NCI-H2029 treated with DMSO at 0.1 percent for 48 hours (cell line): ENCODE measurements at regions not wholly inside any gene's neighbourhood (a gene's known extent, or its start where the extent isn't known, plus 50 kb on each side); places are given as distances from the start of the nearest gene placed in this dataset.

ENCODE experiments used
- DNase-seq: peaks from one replicate; lab custom pipeline; 2025; lab: John Stamatoyannopoulos, UW

DNA sequence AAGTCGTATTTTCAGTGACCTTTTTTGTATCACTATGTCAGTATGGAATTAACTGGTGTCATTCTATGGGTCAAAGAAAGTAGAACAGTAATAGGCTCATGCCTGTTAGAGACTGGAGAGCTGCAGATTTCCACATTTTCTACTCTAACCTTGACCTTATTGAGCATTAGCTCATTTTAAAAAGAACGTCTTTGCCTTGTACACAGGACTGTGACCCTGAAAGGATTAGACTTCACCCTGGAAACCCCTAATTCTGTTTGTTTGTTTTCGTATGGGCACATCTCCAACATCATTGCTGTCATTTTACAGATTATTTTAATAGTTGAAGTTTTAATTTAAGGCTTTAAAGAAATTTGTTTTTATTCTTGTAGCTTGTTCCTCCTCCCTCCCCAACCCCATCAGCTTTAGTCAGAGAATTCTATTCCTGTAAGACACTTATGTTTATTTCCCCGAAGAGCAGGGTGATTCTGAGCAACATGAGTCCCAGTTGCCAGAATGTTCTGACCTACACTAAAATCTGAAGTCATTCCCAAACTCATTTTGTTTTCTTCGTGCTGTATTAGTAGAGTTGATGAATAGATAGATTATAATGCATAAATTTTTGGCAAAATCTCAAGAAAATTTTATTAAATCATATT lies 451.3 kb downstream of the FOXG1 start:
- DNase-seq = no peak

DNA sequence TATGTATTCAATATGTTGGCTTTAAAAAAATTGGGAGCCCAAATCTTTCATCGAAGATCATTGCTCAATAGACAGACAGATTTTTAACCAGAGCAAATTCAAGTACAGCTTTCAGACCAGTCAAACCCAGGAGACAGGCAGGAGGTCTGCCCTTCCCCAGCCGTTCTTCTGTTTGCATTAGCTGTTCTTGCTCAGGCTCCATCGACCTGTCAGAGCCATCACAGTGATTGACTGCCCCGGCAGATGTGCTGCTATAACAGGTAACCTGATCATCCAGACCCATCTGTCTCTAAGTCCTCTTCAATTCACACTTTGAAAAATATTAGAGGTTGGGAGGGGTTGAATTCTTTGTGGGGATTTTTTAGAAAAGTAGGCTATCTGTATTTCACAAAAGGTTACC lies 453.5 kb downstream of the FOXG1 start:
- DNase-seq = no peak

GRCh38 chr14:29220566-29220965 lies 454.0 kb downstream of the FOXG1 start:
- no peak for DNase-seq

DNA sequence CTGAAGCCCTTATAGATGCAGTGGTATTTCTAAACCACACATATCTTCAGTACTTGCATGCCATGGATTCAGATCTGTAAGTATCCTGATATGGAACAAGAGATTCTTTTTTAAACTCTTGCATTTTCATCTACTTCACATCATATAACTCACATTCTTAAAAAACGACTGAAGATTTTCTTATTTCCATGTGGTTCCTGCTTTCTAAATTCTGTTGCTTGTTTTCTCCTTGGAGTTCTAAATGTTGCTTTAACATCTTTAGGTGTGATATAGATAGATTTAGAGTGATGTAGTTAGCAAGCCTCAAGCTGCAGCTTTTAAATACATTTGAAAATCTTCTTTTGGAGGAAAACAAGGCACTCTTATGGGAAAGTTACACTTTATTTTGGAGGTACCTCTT lies 455.4 kb downstream of the FOXG1 start:
- no peak for DNase-seq

GRCh38 chr14:29222671-29223268 lies 456.2 kb downstream of the FOXG1 start:
- no peak for DNase-seq

DNA sequence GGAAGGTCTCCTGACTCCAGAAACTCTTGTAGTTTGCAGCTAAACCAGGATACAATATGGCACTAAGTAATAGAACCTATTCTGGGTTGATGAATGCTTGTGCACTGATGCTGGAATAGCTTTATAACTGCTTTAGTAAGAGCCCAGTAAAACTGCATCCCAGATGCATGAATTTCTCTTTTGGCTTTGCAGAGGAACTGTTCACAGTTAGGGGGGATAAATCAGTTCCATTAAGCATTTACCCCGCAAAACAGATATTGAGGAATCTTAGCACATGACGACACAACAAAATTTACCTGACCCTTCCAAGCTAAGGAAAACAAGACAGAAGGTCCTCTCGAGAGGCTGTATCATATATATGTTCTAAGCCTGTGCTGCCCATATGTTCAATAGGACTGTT lies 457.4 kb downstream of the FOXG1 start:
- no peak for DNase-seq

DNA sequence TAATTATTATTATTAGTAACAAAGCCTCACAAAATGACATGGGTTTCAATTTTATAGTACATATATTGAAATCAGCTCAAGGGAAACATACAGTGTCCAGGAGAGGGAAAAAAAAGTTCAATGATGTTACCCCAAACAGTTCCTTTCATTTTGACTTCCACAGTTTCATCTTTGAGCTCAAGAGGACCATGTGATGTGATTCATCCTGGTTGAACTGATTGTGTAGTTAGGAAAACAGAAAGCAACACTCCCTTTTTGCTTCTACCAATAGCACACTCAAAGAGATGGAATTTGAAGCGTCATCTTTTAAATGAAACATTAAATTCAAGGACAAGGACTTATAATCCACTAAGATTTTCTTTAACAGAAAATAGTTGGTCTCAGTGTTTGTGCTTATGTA lies 461.0 kb downstream of the FOXG1 start:
- no peak for DNase-seq

- no peak for DNase-seq
These were observed 465.6 kb downstream of the FOXG1 start for GRCh38 chr14:29232153-29232552.

DNA sequence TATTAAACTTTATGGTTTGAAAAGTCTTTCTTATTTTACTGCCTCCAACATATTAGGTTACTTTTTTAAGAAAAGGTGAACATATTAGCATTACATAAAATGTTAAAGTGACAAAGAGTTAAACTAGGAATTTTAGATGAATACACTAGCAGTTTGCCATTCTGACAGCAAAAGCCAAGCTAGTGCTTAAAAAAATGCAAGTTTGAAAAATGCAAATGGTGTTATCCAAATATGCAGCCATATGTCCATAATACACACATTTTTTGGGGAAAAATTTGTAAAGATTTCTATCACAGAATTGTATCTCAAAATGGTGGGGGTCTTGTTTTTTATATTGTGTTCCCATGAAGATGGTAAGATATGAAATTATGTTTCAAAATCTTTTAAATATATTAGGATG lies 466.1 kb downstream of the FOXG1 start:
- DNase-seq = no peak

GRCh38 chr14:29233188-29233587 lies 466.6 kb downstream of the FOXG1 start:
- DNase-seq = no peak

DNA sequence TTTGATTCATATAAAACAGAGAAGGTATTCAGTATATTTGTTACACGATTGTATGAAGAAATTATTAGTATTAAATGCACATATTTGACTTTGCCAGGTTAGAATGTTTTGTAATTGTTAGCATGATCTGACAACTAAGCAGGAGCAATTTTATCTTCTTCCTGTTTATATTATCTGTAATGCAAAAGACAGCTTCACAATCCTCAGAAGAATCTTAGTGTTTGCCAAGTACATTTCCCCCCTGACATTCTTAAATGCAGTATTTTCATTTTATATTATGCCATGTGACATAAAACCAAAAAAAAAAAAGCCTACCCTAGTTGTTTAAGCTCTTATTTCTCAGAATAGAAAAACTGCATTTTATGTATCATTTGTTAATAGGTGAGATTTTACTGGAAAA lies 469.4 kb downstream of the FOXG1 start:
- no peak for DNase-seq

DNA sequence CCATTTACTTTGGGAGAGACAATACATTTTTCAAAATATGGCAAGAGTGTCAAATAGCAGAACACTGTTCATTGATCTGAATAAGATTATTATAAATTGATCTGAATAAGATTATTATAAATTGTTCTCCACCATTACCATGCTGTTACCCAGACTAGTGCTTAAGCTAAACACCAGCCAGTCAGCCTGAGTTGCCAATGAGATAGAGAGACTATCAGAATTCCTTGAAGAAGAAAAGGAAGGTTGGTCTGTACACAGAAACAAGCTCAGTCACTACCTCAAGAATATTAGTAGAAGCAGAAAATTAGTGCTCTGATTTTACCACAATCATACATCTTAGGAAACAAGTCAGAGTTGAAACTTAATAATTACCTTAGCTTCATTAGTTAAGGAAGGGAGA lies 469.8 kb downstream of the FOXG1 start:
- no peak for DNase-seq

GRCh38 chr14:29236848-29237247 lies 470.3 kb downstream of the FOXG1 start:
- DNase-seq = no peak

DNA sequence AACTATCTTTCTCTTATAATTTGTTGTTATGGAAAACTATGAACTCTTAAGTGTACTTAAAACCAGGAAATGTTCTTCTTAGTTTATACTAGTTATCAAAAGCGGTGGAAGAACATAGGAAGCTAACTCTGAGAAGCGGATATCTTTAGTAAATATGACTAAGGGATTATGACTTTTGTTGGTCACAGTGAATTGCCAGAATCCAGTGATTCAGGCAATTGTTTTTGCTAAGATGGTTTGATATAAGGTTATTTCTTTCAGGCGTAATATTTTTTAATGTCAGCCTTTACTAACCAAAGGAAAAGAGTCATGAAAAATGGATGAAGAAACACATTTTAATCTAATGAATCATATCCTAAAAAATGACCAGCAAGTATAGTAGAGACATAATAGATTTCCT lies 473.5 kb downstream of the FOXG1 start:
- no peak for DNase-seq

- no peak for DNase-seq
These were observed 476.5 kb downstream of the FOXG1 start for GRCh38 chr14:29242755-29243754.

DNA sequence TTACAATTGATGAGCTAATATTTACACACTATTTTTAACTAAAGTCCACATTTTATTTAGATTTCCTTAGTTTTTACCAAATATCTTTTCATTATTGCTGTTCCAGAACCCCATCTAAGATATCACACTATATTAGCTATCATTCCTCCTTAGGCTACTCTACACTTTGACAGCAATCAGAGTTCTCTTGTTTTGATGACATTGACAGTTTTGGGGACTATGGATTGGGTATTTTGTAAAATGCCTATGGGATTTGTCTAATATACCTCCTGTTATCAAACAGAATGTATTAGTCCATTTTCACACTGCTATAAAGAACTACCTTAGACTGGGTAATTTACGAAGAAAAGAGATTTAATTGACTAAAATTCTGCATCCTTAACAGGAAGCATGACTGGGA lies 489.1 kb downstream of the FOXG1 start:
- no peak for DNase-seq

- DNase-seq = no peak
These were observed 496.4 kb downstream of the FOXG1 start for GRCh38 chr14:29262979-29263378.

GRCh38 chr14:29264865-29265264 lies 498.3 kb downstream of the FOXG1 start:
- no peak for DNase-seq

GRCh38 chr14:29265852-29266251 lies 499.3 kb downstream of the FOXG1 start:
- no peak for DNase-seq

DNA sequence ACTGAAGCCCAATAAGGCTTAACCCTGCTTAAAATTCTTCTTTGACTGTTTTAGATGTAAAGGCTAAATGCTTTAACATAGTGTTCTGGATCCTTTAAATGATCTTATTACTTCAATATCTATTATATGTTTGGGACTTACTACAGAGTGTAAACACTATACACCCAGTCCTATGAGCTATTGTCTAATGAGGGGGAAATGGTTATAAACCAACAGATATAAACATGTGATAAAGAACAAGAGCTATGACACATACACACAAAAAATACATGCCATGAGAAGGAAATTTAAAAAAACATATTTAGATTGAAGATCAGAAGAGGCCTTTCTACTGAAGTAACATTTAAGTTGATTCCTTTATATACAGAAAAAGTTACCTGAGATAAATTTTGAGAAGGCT lies 505.1 kb downstream of the FOXG1 start:
- DNase-seq = no peak

- no peak for DNase-seq
These were observed 506.9 kb downstream of the FOXG1 start for GRCh38 chr14:29273513-29273912.

GRCh38 chr14:29274890-29275596 lies 508.5 kb downstream of the FOXG1 start:
- no peak for DNase-seq
